GM23338 (cell line): ENCODE measurements at regions not wholly inside any gene's neighbourhood (a gene's known extent, or its start where the extent isn't known, plus 50 kb on each side); places are given as distances from the start of the nearest gene placed in this dataset.

Source experiments
- ATAC-seq: fragments of 200-7000 bp; cut with Tn5 transposase; 3 replicates; pipeline ENCODE4 v1.9.1; 2020
- DNase-seq: peaks from one replicate; pipeline ENCODE4 v3.0.0-alpha.2; 2015; ENCODE audit warnings: low spot score
- H2AFZ ChIP-seq: fragments of 200-600 bp; sonication (generic); 2 replicates; pipeline ENCODE4 v1.8.0; 2016; ENCODE audit warnings: antibody characterized with exemption, mild to moderate bottlenecking, moderate library complexity
- H3F3A ChIP-seq: fragments of 200-600 bp; sonication (generic); replicated peaks from 2 replicates; pipeline ENCODE4 v1.8.0; 2017; ENCODE audit warnings: antibody characterized with exemption, mixed run types, low read depth
- H3K27ac ChIP-seq: fragments of 200-600 bp; sonication (generic); 2 replicates; pipeline ENCODE4 v1.6.1; 2016; ENCODE audit warnings: low read depth
- H3K27me3 ChIP-seq: fragments of 200-600 bp; sonication (generic); 2 replicates; pipeline ENCODE4 v1.8.0; 2016; ENCODE audit warnings: mild to moderate bottlenecking, mixed run types, moderate library complexity; ENCODE audit not compliant: insufficient read depth
- H3K36me3 ChIP-seq: fragments of 200-600 bp; sonication (generic); 2 replicates; pipeline ENCODE4 v1.8.0; 2016; ENCODE audit warnings: mild to moderate bottlenecking; ENCODE audit not compliant: insufficient read depth
- H3K4me1 ChIP-seq: fragments of 200-600 bp; sonication (generic); 2 replicates; pipeline ENCODE4 v1.8.0; 2016; ENCODE audit warnings: mild to moderate bottlenecking, moderate library complexity; ENCODE audit not compliant: insufficient read depth
- H3K4me2 ChIP-seq: fragments of 200-600 bp; sonication (generic); 2 replicates; pipeline ENCODE4 v1.7.1; 2017; ENCODE audit warnings: mixed run types
- H3K4me3 ChIP-seq: fragments of 200-600 bp; sonication (generic); 2 replicates; pipeline ENCODE4 v1.6.1; 2016; ENCODE audit warnings: mixed run types
- H3K79me2 ChIP-seq: fragments of 200-600 bp; sonication (generic); replicated peaks from 2 replicates; pipeline ENCODE4 v1.8.0; 2017; ENCODE audit warnings: mild to moderate bottlenecking; ENCODE audit not compliant: insufficient read depth
- H3K9me2 ChIP-seq: fragments of 200-600 bp; sonication (generic); 2 replicates; pipeline ENCODE4 v1.8.0; 2017; ENCODE audit not compliant: insufficient read depth
- H4K20me1 ChIP-seq: fragments of 200-600 bp; sonication (generic); replicated peaks from 2 replicates; pipeline ENCODE4 v1.8.0; 2017; ENCODE audit warnings: mild to moderate bottlenecking; ENCODE audit not compliant: insufficient read depth
- H3K27ac Mint-ChIP-seq: 2 replicates; pipeline ENCODE4 v1.8.0; 2020; ENCODE audit warnings: inconsistent platforms, mild to moderate bottlenecking, moderate library complexity, mixed read lengths
- H3K27me3 Mint-ChIP-seq: 3 replicates; pipeline ENCODE4 v1.8.0; 2022; ENCODE audit warnings: low read depth, mild to moderate bottlenecking, moderate library complexity, mixed read lengths, inconsistent platforms; ENCODE audit not compliant: insufficient read depth, poor library complexity
- H3K36me3 Mint-ChIP-seq: 3 replicates; pipeline ENCODE4 v1.8.0; 2021; ENCODE audit warnings: low read depth, mild to moderate bottlenecking, inconsistent platforms, moderate library complexity, mixed read lengths
- H3K4me1 Mint-ChIP-seq: 3 replicates; pipeline ENCODE4 v1.8.0; 2020; ENCODE audit warnings: mild to moderate bottlenecking, inconsistent platforms, mixed read lengths
- H3K4me3 Mint-ChIP-seq: 3 replicates; pipeline ENCODE4 v1.8.0; 2021; ENCODE audit warnings: moderate library complexity, mild to moderate bottlenecking, inconsistent platforms, mixed read lengths
- H3K9me3 Mint-ChIP-seq: 3 replicates; pipeline ENCODE4 v1.8.0; 2020; ENCODE audit warnings: moderate library complexity, mild to moderate bottlenecking, inconsistent platforms, mixed read lengths
- CREB1 ChIP-seq: fragments of 250-450 bp; sonication (Bioruptor Pico); IDR thresholded peaks from 2 replicates; pipeline ENCODE4 v1.5.0; 2020; ENCODE audit warnings: low read depth, mild to moderate bottlenecking, moderate library complexity
- EZH2 ChIP-seq: fragments of 200-600 bp; sonication (generic); IDR thresholded peaks from one replicate; pipeline ENCODE4 v1.8.0; 2017; ENCODE audit warnings: antibody characterized with exemption, mild to moderate bottlenecking, low read depth; ENCODE audit not compliant: unreplicated experiment
- JUNB ChIP-seq: IDR thresholded peaks from one replicate; pipeline ENCODE4 v1.6.1; 2016; ENCODE audit warnings: antibody characterized with exemption; ENCODE audit not compliant: unreplicated experiment
- NANOG ChIP-seq: IDR thresholded peaks from 2 replicates; pipeline ENCODE4 v1.6.1; 2016; ENCODE audit warnings: antibody characterized with exemption, borderline replicate concordance
- ZNF114 ChIP-seq: fragments of 250-450 bp; sonication (Bioruptor Pico); IDR thresholded peaks from 2 replicates; pipeline ENCODE4 v1.5.0; 2020; ENCODE audit warnings: mild to moderate bottlenecking, moderate library complexity
- TF ChIP-seq, protein P1 (sequence below), 2 experiments: fragments of 200-600 bp in 1 of 2; sonication (generic) in 1 of 2; conservative IDR thresholded peaks; 2 replicates each; pipeline versions ENCODE4 v1.5.1 to v1.6.1; 2016 to 2017; ENCODE audit warnings: antibody characterized with exemption in 2 of 2, low read depth in 2 of 2, mild to moderate bottlenecking in 2 of 2, moderate library complexity in 1 of 2
- TF ChIP-seq, protein P2 (sequence below): IDR thresholded peaks from 2 replicates; pipeline ENCODE4 v1.6.1; 2016; ENCODE audit warnings: antibody characterized with exemption
- TF ChIP-seq, protein P3 (sequence below): IDR thresholded peaks from one replicate; pipeline ENCODE4 v1.6.1; 2018; ENCODE audit warnings: antibody characterized with exemption; ENCODE audit not compliant: unreplicated experiment

DNA sequence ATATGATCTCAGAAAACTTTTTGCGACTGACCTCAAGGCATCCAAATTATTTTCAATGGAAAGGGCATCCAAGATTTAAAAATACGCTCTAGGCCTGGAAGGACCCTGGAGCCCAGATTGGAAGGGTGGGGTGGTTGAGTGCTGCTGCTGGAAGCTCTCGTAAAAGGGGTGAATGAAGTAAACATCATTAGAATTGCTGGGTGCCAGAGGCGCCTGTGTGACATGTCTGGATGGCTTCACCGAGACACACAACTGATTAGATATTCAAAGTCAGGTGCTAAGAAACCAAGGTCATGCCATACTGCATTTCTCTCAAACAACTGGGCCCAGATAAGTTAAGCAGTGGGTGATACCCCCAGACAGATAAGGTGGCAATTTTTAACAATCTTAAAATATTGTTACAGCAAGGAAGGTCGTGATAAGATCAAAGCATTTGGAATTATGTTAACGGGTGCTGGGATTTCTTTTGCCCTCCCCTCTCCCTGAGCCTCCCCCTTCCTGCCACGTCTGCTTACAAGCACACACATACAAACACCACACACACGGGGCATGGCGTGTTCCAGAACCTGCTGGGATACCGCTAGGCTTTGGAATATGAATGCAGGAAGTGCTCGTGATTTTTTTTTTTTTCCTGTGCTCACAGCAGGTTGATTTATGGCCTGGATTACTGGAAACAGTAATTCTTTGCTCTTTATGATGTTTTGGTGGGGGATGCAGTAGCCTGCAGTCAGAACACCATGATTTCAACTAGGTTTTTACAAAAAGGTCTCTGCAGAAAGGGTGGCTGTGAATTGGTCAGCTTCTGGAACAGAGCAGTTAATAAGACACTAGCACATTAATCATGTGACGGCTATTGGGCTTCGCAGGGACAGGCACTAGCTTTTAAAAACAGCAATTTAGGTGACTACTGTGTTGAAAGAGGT is 551.2 kb downstream of the QKI start (continued):
- TF ChIP-seq JUNB (no peak), EZH2 (no peak), CREB1 (CRISPR knock-in tag) (no peak), ZNF114 (CRISPR knock-in tag) (no peak), NANOG (no peak)
- TF ChIP-seq, protein P1, sequence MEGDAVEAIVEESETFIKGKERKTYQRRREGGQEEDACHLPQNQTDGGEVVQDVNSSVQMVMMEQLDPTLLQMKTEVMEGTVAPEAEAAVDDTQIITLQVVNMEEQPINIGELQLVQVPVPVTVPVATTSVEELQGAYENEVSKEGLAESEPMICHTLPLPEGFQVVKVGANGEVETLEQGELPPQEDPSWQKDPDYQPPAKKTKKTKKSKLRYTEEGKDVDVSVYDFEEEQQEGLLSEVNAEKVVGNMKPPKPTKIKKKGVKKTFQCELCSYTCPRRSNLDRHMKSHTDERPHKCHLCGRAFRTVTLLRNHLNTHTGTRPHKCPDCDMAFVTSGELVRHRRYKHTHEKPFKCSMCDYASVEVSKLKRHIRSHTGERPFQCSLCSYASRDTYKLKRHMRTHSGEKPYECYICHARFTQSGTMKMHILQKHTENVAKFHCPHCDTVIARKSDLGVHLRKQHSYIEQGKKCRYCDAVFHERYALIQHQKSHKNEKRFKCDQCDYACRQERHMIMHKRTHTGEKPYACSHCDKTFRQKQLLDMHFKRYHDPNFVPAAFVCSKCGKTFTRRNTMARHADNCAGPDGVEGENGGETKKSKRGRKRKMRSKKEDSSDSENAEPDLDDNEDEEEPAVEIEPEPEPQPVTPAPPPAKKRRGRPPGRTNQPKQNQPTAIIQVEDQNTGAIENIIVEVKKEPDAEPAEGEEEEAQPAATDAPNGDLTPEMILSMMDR (conservative IDR thresholded peaks at IDR 0.05; ENCODE audit: low read depth in 2 of 2), result no peak

DNA sequence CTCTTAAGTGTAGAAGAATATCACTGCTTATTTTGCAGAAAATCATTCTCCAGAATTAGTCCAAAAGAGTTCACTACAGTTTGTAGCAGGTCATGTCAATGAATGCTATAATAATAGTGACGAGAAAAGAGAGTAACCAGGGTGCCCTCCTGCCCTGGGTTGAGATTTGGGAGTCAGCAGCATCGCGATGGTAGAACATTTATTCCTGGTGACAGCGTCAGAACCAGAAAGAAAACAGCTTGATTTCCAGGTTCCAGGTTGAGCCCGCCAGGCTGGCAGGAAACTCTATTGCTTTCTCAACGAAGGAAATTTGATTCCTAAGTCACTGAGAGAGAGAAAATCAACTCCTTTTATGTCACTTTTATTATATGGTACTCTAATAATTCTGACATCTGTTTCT is 550.3 kb downstream of the QKI start:
- ATAC-seq, result no peak
- no peaks in the 10 kb centered on the region for H3K79me2 ChIP-seq
- H3K27ac Mint-ChIP-seq, result no peak overlapping the region
- no peak overlapping the region for H2AFZ ChIP-seq
- no peaks in the 10 kb centered on the region for H3K27me3 ChIP-seq
- no peak for TF ChIP-seq JUNB
- TF ChIP-seq CREB1 (CRISPR knock-in tag), result no peak
- TF ChIP-seq, protein P2, sequence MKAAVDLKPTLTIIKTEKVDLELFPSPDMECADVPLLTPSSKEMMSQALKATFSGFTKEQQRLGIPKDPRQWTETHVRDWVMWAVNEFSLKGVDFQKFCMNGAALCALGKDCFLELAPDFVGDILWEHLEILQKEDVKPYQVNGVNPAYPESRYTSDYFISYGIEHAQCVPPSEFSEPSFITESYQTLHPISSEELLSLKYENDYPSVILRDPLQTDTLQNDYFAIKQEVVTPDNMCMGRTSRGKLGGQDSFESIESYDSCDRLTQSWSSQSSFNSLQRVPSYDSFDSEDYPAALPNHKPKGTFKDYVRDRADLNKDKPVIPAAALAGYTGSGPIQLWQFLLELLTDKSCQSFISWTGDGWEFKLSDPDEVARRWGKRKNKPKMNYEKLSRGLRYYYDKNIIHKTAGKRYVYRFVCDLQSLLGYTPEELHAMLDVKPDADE, result no peak
- TF ChIP-seq, protein P3, sequence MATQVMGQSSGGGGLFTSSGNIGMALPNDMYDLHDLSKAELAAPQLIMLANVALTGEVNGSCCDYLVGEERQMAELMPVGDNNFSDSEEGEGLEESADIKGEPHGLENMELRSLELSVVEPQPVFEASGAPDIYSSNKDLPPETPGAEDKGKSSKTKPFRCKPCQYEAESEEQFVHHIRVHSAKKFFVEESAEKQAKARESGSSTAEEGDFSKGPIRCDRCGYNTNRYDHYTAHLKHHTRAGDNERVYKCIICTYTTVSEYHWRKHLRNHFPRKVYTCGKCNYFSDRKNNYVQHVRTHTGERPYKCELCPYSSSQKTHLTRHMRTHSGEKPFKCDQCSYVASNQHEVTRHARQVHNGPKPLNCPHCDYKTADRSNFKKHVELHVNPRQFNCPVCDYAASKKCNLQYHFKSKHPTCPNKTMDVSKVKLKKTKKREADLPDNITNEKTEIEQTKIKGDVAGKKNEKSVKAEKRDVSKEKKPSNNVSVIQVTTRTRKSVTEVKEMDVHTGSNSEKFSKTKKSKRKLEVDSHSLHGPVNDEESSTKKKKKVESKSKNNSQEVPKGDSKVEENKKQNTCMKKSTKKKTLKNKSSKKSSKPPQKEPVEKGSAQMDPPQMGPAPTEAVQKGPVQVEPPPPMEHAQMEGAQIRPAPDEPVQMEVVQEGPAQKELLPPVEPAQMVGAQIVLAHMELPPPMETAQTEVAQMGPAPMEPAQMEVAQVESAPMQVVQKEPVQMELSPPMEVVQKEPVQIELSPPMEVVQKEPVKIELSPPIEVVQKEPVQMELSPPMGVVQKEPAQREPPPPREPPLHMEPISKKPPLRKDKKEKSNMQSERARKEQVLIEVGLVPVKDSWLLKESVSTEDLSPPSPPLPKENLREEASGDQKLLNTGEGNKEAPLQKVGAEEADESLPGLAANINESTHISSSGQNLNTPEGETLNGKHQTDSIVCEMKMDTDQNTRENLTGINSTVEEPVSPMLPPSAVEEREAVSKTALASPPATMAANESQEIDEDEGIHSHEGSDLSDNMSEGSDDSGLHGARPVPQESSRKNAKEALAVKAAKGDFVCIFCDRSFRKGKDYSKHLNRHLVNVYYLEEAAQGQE, result no peak
- TF ChIP-seq NANOG, result no peak
- H3K9me2 ChIP-seq, result no peaks in the 10 kb centered on the region
- H3F3A ChIP-seq, result no peaks in the 10 kb centered on the region
- H3K4me3 ChIP-seq, result no peak overlapping the region
- H3K4me2 ChIP-seq, result no peak overlapping the region
- DNase-seq, result no peak
- H3K27ac ChIP-seq, result no peak overlapping the region
- H3K36me3 ChIP-seq, result no peaks in the 10 kb centered on the region
- no peaks in the 10 kb centered on the region for H3K9me3 Mint-ChIP-seq
- no peak overlapping the region for H3K4me3 Mint-ChIP-seq
- H3K4me1 ChIP-seq, result no peaks in the 10 kb centered on the region
- H4K20me1 ChIP-seq, result no peaks in the 10 kb centered on the region
- H3K4me1 Mint-ChIP-seq, result peaks cover 6% of the 10 kb centered on the region; the same call in 1 of the 3 replicates
- no peaks in the 10 kb centered on the region for H3K36me3 Mint-ChIP-seq
- H3K27me3 Mint-ChIP-seq, result peaks cover 5% of the 10 kb centered on the region
